HS-5 (cell line): ENCODE measurements at regions not wholly inside any gene's neighbourhood (a gene's known extent, or its start where the extent isn't known, plus 50 kb on each side); places are given as distances from the start of the nearest gene placed in this dataset.

Experiments
- DNase-seq: peaks from one replicate; pipeline ENCODE4 v3.0.0-alpha.2; 2012; ENCODE audit warnings: low read depth

GRCh38 chrX:68947882-68948605 is 119.2 kb downstream of the EFNB1 start:
- no peak for DNase-seq

GRCh38 chrX:68945603-68946228 is 116.9 kb downstream of the EFNB1 start:
- no peak for DNase-seq

DNA sequence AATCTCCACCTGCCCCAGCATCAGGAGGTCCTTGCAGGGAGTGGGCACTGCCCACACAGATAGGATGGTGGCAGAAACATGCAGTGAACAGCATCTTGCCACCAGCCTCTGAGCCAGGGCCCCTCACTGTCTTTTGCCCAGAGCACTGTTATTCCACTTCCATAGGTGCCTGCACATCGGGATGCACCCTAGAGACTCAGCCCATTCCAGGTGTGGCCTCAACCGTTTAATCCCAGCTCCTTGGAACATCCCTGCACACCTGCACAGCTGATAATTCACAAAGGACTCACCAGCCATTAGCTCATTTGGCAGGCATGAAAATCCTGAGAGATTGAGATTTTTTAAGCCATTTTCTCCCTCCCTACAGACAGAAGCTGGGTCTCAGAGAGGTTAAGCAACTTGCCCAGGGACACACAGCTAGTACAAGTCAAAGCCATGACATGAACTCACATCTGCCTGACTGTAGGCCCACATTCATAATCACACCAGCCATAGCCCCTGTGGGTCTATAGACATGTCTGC is 116.3 kb downstream of the EFNB1 start:
- DNase-seq: no peak

DNA sequence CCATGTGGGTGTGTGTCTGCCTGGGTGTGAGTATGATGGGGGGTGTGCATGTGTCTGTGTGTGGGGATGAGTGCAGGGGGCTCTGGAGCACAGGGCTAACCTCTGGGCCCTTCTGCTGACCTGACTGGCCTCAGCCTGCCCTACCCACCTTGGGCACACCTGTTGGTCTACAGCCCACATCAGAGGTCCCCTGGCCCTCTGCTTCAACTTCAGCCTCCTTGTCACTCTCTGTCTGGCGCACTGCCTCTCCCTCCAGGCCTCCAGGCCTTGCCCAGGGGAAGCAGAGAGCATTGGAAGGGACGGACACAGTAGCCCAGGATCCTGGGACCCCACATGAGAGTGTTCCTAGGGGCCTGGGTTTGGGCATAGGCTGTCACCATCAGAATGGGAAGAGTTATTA is 115.4 kb downstream of the EFNB1 start:
- DNase-seq: no peak

GRCh38 chrX:68942840-68943239 is 114.0 kb downstream of the EFNB1 start:
- no peak for DNase-seq

DNA sequence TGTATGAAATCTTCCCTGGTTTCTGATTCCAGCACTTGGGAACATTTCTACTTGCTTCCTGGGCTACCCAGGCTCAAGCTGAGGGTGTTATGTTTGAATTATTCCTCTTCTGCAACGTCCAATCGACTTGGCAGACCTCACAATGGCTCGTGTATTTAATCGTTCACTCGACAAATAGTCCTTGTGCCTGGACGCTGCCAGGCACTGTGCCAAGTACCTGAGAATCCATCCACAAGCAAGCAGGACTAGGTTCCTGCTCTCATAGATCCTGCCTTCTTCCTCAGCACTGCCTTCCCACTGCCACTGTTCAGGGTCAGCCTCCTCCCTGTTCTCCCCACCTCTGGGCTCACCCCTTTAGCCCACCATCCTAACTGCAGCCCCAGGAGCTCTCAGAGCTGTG is 113.3 kb downstream of the EFNB1 start:
- DNase-seq: no peak

GRCh38 chrX:68941385-68941952 is 112.6 kb downstream of the EFNB1 start:
- DNase-seq: no peak

DNA sequence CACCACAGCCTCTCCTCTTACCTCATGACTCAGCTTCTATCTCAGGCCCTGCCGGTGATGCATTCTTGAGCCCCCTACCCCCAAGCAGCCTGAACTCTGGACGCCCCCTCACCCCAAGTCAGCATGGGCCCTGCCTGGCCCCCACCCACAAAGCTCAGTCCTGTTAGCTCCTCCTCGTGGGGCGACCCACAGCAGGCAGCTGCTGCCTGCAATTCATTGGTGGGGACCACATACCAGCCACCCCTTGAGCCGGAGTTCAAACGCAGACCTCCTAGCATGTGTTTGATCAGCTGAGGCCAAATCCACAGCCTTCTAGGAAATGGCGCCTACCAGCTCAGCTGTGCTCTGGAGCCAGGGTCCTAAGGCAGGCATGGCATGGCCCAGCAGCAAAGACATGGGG is 111.8 kb downstream of the EFNB1 start:
- no peak for DNase-seq

GRCh38 chrX:68939868-68940267 is 111.0 kb downstream of the EFNB1 start:
- no peak for DNase-seq

- no peak for DNase-seq
These were observed 109.6 kb downstream of the EFNB1 start for GRCh38 chrX:68938244-68939004.

GRCh38 chrX:68937581-68937980 is 108.8 kb downstream of the EFNB1 start:
- no peak for DNase-seq

DNA sequence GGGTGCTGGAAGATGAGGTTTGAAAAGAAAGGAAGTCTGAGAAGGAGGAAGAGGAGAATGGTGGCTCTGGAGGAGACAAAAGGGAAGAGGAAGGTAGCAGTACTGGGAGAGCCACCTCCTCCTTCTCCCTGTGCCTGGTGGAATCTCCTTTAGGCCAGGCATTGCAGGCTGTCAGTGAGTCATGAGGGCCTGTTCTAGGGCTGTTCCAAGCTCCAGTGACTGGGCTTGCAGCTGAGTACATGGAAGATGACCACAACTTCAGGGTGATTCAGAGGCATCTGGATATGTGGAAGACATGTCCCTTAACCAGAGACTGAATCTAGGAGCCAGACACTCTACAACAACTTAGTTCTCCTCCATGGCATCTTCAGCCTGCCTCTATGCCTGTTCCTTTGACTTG is 107.8 kb downstream of the EFNB1 start:
- DNase-seq: no peak

DNA sequence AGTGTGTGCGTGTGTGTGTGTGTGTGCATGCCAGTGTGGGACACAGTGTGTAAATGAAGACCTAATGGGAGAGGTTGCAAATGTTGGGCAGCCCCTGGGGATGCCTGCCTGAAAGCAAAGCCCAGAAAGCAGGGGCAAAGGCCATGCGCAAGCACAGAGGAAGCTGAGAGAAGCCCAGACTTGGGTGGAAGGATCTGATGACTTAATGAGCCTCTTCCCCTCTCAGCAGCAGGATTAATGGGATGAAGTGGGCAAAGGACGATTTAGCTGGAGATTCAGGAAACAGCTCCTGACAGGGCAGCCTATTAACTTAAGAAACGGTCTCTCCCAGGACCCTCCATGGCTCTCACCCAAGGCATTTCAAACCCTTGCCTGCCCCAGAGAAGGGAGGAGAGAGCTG is 107.3 kb downstream of the EFNB1 start:
- DNase-seq: no peak

DNA sequence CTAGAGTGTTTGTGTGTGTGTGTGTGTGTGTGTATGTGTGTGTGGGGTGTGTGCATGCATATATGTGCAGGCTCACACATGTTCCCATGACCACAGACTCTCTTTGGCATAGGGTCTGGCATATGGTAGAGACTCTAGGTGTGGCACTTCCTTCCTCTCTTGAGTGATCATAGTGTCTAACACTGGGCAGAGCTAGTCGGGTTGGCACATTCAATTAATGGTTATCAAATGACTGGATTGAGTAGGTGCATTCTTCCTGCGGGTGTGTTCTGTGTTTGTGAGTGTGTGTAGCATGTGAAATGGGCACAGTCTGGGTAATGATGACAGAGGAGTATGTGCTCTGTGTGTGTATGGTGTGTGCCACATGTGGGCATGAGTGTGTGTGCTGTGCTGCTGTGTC is 106.5 kb downstream of the EFNB1 start:
- no peak for DNase-seq

DNA sequence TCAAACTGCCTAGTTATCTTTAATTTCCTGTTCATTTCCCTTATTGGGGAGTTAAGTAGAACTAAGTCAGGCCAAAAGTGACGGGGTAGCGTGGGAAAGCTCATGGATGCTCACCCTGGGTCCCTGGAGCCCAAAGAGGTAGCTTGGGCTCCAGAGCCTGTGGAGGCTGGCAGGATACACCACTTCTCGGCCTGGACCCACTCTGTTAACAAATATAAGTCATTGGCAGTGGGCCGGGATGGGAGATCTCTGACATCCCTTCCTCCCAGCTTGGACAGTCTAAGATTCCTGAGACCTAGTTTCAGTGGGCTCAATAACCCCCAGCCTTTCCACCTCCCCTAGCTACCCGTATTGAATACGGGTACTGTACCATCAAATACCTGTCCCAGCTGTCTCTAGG is 106.1 kb downstream of the EFNB1 start:
- DNase-seq: no peak

- no peak for DNase-seq
These were observed 105.6 kb downstream of the EFNB1 start for GRCh38 chrX:68934421-68934820.

GRCh38 chrX:68932611-68933010 is 103.8 kb downstream of the EFNB1 start:
- no peak for DNase-seq

GRCh38 chrX:68931345-68931744 is 102.5 kb downstream of the EFNB1 start:
- no peak for DNase-seq

DNA sequence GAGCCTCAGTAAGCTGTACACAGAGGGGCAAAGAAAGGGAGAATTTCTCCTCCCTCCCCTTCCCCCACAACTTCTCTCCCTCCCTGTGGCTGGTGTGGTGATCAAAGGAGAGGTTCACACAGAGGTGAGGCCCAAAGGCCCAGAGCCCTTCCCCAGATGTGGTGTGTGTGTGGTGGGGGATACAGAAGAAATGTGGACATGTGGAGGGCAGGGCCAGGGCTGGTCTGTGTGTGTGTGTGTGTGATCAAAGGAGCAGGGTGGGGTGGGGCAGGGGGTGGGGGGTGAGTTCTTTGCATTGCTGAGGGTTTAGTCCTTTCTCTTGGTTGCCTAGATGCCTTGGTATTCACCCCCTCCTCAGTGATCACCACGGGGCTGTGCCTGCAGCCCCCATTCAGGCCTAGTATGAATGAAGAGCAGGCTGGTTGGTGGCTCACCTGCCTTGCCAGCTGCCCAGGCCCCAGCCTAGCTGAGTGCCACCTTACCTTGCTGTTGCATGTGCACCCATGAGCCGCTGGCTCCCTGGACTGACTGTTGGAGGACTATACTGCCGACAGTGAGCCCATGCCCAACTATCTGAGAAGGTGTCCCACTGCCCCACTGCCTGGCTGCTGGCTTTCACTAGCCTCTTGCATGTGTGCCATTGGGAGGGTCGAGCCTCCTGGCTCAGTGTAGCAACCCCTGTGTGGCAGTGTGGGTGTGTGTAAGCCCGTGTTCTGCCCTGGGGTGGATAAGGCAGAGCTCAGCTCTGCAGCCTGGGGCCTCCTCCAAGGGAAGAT is 101.9 kb downstream of the EFNB1 start:
- DNase-seq: no peak

DNA sequence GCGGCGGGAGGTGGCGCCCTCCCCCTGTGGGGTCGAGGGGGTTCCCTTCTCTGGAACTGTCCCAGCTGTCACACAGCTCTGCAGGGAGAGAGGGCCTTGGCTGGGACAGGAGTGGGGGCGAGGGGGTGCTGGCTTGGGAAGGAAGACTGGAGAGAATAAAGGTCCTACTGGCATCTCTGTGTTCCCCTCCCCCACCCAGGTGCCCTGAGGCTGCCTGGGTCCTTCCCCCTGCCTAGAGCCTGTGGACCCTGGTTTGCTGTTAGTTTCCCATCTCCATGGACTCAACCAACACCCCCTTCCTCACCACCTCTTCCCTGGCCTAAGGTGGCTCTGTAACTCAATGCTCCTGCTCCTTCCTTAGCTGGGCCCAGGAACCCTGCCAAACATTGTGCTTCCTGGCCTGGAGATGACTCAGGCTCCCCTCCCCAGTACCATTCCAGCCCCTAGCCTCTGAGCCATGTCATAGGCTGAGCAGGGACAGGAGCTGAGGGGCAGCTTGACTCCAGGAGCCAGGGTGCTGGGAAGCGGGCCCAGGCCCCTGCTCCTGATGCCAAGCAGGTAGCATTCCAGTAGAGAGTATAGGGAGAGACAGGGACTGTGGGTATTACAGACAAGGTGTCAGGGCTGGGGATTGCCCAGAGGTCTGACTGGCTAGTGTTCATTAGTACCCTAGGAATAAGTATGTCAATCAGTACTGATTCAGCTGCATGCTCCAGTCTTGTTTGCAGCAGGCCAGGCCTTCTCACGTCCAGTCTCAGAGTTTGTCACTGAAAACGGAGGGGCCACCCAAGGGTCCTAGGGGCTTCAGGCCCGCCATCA is 100.7 kb downstream of the EFNB1 start:
- no peak for DNase-seq

- DNase-seq: no peak
These were observed 99.6 kb downstream of the EFNB1 start for GRCh38 chrX:68928401-68928800.
